Esophagus muscularis mucosa (tissue), 3 donors: ENCODE measurements at regions not wholly inside any gene's neighbourhood (a gene's known extent, or its start where the extent isn't known, plus 50 kb on each side); places are given as distances from the start of the nearest gene placed in this dataset.

Experiments used
- POLR2A ChIP-seq: fragments of 450-650 bp; IDR thresholded peaks from one replicate; pipeline ENCODE4 v1.6.1; 2017; ENCODE audit warnings: antibody characterized with exemption, moderate library complexity, mild to moderate bottlenecking, low read depth
- POLR2AphosphoS5 ChIP-seq, 2 donors: sonication (generic); formaldehyde crosslinking; IDR thresholded peaks; one replicate each; pipeline ENCODE4 v1.6.1; 2017; ENCODE audit warnings: antibody characterized with exemption in 2 of 2
- TF ChIP-seq, protein P1 (sequence below), 3 experiments: fragments of 200-600 bp in 2 of 3; fragments of 450-650 bp in 1 of 3; sonication (generic) in 2 of 3; IDR thresholded peaks; one replicate each; pipeline ENCODE4 v1.5.1; 2017 to 2019; ENCODE audit warnings: antibody characterized with exemption in 3 of 3, mild to moderate bottlenecking in 2 of 3, moderate library complexity in 1 of 3

GRCh38 chrX:45401923-45402322 lies 201.2 kb upstream of the DIPK2B start:
- TF ChIP-seq POLR2AphosphoS5 (IDR thresholded peaks at IDR 0.05) (no peak), POLR2A (no peak)
- TF ChIP-seq, protein P1, sequence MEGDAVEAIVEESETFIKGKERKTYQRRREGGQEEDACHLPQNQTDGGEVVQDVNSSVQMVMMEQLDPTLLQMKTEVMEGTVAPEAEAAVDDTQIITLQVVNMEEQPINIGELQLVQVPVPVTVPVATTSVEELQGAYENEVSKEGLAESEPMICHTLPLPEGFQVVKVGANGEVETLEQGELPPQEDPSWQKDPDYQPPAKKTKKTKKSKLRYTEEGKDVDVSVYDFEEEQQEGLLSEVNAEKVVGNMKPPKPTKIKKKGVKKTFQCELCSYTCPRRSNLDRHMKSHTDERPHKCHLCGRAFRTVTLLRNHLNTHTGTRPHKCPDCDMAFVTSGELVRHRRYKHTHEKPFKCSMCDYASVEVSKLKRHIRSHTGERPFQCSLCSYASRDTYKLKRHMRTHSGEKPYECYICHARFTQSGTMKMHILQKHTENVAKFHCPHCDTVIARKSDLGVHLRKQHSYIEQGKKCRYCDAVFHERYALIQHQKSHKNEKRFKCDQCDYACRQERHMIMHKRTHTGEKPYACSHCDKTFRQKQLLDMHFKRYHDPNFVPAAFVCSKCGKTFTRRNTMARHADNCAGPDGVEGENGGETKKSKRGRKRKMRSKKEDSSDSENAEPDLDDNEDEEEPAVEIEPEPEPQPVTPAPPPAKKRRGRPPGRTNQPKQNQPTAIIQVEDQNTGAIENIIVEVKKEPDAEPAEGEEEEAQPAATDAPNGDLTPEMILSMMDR (IDR thresholded peaks at IDR 0.05) = no peak
